K562 (cell line): ENCODE measurements at regions not wholly inside any gene's neighbourhood (a gene's known extent, or its start where the extent isn't known, plus 50 kb on each side); places are given as distances from the start of the nearest gene placed in this dataset.

Experiments used
- ATAC-seq: fragments of 200-7000 bp; cut with Tn5 transposase; 3 replicates; pipeline ENCODE4 v1.9.1; 2020; ENCODE audit warnings: moderate library complexity
- BruUV-seq: library from RNA; stranded (reverse); fragments of 400-500 nt; replicated peaks from 2 replicates; lab custom pipeline; 2021; lab: Mats Ljungman, UMichigan
- CTCF ChIA-PET: fragments of 300-600 bp; formaldehyde crosslinking; extraction: SDS; loops from one replicate; lab custom pipeline; 2021; ENCODE audit warnings: low intra/inter-chr PET ratio; lab: Yijun Ruan, JAX
- POLR2A ChIA-PET: fragments of 300-600, 350-650 bp; sonication (Branson Sonifier 250); formaldehyde crosslinking; extraction: SDS; loops from one replicate; lab custom pipeline; 2021; ENCODE audit warnings: antibody characterized with exemption, inconsistent platforms; lab: Yijun Ruan, JAX
- DNase-seq, 4 experiments: peaks; one replicate each; pipeline versions ENCODE4 v3.0.0 to v3.0.0-alpha.2; 2011 to 2018; ENCODE audit warnings: low spot score in 3 of 4, mixed read lengths in 3 of 4; ENCODE audit errors: extremely low read depth in 1 of 4
- FAIRE-seq: peaks from 2 replicates; lab custom pipeline; 2011; peaks lifted over from hg19 to GRCh38; lab: Jason Lieb, UNC
- H2AFZ ChIP-seq: 2 replicates; pipeline ENCODE4 v1.6.0; 2011; ENCODE audit warnings: low read depth, low read length, control low read depth, inconsistent platforms
- H3K27ac ChIP-seq: fragments of 200-600 bp; 3 replicates; pipeline ENCODE4 v1.8.0; 2011; ENCODE audit warnings: low read depth, mild to moderate bottlenecking, control low read depth, inconsistent platforms, low read length, moderate library complexity, mixed read lengths; ENCODE audit errors: extremely low read depth
- H3K27me3 ChIP-seq, 2 experiments: fragments of 300-600 bp in 1 of 2; 2 replicates in 1 of 2; 3 replicates in 1 of 2; pipeline versions ENCODE4 v1.6.0 to v1.8.0; 2011; ENCODE audit warnings: inconsistent platforms in 2 of 2, low read length in 2 of 2, mild to moderate bottlenecking in 1 of 2, mixed read lengths in 1 of 2, moderate library complexity in 1 of 2; ENCODE audit not compliant: control insufficient read depth in 2 of 2, insufficient read depth in 2 of 2
- H3K36me3 ChIP-seq: fragments of 300-600 bp; 3 replicates; pipeline ENCODE4 v1.8.0; 2011; ENCODE audit warnings: mild to moderate bottlenecking, low read length, inconsistent platforms; ENCODE audit not compliant: control insufficient read depth, insufficient read depth
- H3K4me1 ChIP-seq, 2 experiments: fragments of 200-600 bp in 1 of 2; replicated peaks in 1 of 2; 2 replicates in 1 of 2; 3 replicates in 1 of 2; pipeline versions ENCODE4 v1.5.1 to v1.8.0; 2011; ENCODE audit warnings: inconsistent platforms in 2 of 2, low read length in 2 of 2, mild to moderate bottlenecking in 1 of 2, mixed read lengths in 1 of 2, moderate library complexity in 1 of 2; ENCODE audit not compliant: control insufficient read depth in 2 of 2, insufficient read depth in 2 of 2
- H3K4me2 ChIP-seq: 2 replicates; pipeline ENCODE4 v1.6.1; 2011; ENCODE audit warnings: low read length, control low read depth, inconsistent platforms, mixed read lengths; ENCODE audit not compliant: insufficient read depth
- H3K4me3 ChIP-seq: fragments of 200-600 bp; sonication (generic), shearing (Covaris generic); 2 replicates; pipeline ENCODE4 v1.5.1; 2016; ENCODE audit warnings: control low read depth, inconsistent platforms
- H3K79me2 ChIP-seq: fragments of 200-600 bp; 3 replicates; pipeline ENCODE4 v1.8.0; 2011; ENCODE audit warnings: low read length, inconsistent platforms; ENCODE audit not compliant: control insufficient read depth, insufficient read depth
- H3K9ac ChIP-seq, 2 experiments: 2 replicates each; pipeline versions ENCODE4 v1.6.0 to v1.6.1; 2011; ENCODE audit warnings: low read depth in 2 of 2, low read length in 2 of 2, control low read depth in 1 of 2, inconsistent platforms in 1 of 2, mild to moderate bottlenecking in 1 of 2, mixed read lengths in 1 of 2; ENCODE audit not compliant: insufficient read depth in 1 of 2
- H3K9me1 ChIP-seq: one replicate; pipeline ENCODE4 v1.6.0; 2011; ENCODE audit warnings: inconsistent platforms, mild to moderate bottlenecking, low read length, moderate library complexity; ENCODE audit not compliant: control insufficient read depth, insufficient read depth
- H3K9me3 ChIP-seq: replicated peaks from 2 replicates; pipeline ENCODE4 v1.5.1; 2011; ENCODE audit warnings: low read depth, low read length, inconsistent platforms; ENCODE audit not compliant: control insufficient read depth, insufficient read depth
- H4K20me1 ChIP-seq: replicated peaks from 2 replicates; pipeline ENCODE4 v1.6.1; 2011; ENCODE audit warnings: low read length, inconsistent platforms, mixed read lengths; ENCODE audit not compliant: control insufficient read depth, insufficient read depth
- CCNT2 ChIP-seq: IDR thresholded peaks from 2 replicates; pipeline ENCODE4 v1.6.1; 2011; ENCODE audit warnings: borderline replicate concordance, low read depth, mild to moderate bottlenecking, moderate library complexity, mixed read lengths, low read length; ENCODE audit not compliant: insufficient read length; ENCODE audit errors: extremely low read depth
- CTCF ChIP-seq, 3 experiments: IDR thresholded peaks in 2 of 3; conservative IDR thresholded peaks in 1 of 3; 2 replicates each; pipeline ENCODE4 v1.5.1; 2011 to 2012; ENCODE audit warnings: low read length in 3 of 3, mild to moderate bottlenecking in 3 of 3, control low read depth in 2 of 3, improper control_type of control experiment in 1 of 3, inconsistent platforms in 1 of 3, low read depth in 1 of 3, mixed read lengths in 1 of 3, moderate library complexity in 1 of 3; ENCODE audit not compliant: insufficient read depth in 2 of 3
- EWSR1 ChIP-seq: fragments of 450-650 bp; IDR thresholded peaks from 2 replicates; pipeline ENCODE4 v1.6.1; 2018; ENCODE audit warnings: borderline replicate concordance, mild to moderate bottlenecking, low read depth, moderate library complexity; ENCODE audit not compliant: partially characterized antibody
- NUFIP1 ChIP-seq: fragments of 450-650 bp; IDR thresholded peaks from 2 replicates; pipeline ENCODE4 v1.6.1; 2018; ENCODE audit not compliant: partially characterized antibody
- SLC30A9 ChIP-seq: fragments of 250-450 bp; sonication (Bioruptor Pico); IDR thresholded peaks from 2 replicates; pipeline ENCODE4 v1.8.0; 2022; ENCODE audit warnings: mild to moderate bottlenecking, moderate library complexity
- ZBTB17 ChIP-seq: fragments of 450-650 bp; formaldehyde crosslinking; IDR thresholded peaks from 2 replicates; pipeline ENCODE4 v1.4.0; 2020; ENCODE audit warnings: mild to moderate bottlenecking
- ZNF316 ChIP-seq: fragments of 450-650 bp; IDR thresholded peaks from 2 replicates; pipeline ENCODE4 v1.6.1; 2016
- WGBS: fragments of 100-300 bp; shearing (Covaris generic); methylation state at CpG from one replicate; pipeline ENCODE4 v1.1.6; 2016; ENCODE audit warnings: low coverage, mixed read lengths; ENCODE audit not compliant: insufficient coverage; ENCODE audit errors: missing lambda C conversion rate; 5-methylcytosine and 5-hydroxymethylcytosine counted together
- in situ Hi-C: fragments of 300-500 bp; cut with MboI; formaldehyde crosslinking; loops from 4 replicates; pipeline ENCODE4 v1.15.0; 2018; ENCODE audit warnings: inconsistent platforms, mixed read lengths
- intact Hi-C: fragments of 100-400 bp; cut with micrococcal nuclease; formaldehyde crosslinking; loops from 2 replicates; pipeline ENCODE4 v1.14.2; 2022
- TF ChIP-seq, protein P1 (sequence below): sonication (generic); formaldehyde crosslinking; IDR thresholded peaks from 2 replicates; pipeline ENCODE4 v1.8.1; 2023; ENCODE audit warnings: missing genetic modification reagents, mild to moderate bottlenecking, borderline replicate concordance

DNA sequence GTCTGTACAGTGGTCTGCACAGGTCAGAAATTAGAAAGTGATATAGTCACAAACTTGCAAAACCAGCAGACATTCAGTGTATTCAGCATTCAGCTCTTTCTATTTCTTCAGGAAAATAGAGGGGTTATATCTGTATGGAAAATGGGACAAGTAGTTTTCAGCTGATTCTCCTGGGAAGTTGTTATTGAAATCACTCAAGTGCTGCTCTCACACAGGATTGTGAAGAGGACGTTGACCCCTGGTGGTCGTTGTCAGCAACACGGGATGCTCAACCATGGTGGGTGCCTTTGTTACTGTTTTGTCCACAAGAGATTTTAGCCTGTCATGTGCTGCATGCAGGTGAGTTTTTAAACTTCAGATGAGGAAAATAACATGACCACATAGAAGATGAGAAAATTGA, 981.8 kb downstream of the TMEM121 start (continued):
- TF ChIP-seq CTCF (IDR thresholded peaks at IDR 0.05 in 2 of 3, conservative IDR thresholded peaks at IDR 0.05 in 1 of 3; ENCODE audit: insufficient read depth in 2 of 3, low read depth in 1 of 3, low read length in 3 of 3), result 0 out of 6 replicates have a peak, but pooled peaks of 2 of the 3 experiments have one; percentile 3 to 16
- TF ChIP-seq, protein P1, sequence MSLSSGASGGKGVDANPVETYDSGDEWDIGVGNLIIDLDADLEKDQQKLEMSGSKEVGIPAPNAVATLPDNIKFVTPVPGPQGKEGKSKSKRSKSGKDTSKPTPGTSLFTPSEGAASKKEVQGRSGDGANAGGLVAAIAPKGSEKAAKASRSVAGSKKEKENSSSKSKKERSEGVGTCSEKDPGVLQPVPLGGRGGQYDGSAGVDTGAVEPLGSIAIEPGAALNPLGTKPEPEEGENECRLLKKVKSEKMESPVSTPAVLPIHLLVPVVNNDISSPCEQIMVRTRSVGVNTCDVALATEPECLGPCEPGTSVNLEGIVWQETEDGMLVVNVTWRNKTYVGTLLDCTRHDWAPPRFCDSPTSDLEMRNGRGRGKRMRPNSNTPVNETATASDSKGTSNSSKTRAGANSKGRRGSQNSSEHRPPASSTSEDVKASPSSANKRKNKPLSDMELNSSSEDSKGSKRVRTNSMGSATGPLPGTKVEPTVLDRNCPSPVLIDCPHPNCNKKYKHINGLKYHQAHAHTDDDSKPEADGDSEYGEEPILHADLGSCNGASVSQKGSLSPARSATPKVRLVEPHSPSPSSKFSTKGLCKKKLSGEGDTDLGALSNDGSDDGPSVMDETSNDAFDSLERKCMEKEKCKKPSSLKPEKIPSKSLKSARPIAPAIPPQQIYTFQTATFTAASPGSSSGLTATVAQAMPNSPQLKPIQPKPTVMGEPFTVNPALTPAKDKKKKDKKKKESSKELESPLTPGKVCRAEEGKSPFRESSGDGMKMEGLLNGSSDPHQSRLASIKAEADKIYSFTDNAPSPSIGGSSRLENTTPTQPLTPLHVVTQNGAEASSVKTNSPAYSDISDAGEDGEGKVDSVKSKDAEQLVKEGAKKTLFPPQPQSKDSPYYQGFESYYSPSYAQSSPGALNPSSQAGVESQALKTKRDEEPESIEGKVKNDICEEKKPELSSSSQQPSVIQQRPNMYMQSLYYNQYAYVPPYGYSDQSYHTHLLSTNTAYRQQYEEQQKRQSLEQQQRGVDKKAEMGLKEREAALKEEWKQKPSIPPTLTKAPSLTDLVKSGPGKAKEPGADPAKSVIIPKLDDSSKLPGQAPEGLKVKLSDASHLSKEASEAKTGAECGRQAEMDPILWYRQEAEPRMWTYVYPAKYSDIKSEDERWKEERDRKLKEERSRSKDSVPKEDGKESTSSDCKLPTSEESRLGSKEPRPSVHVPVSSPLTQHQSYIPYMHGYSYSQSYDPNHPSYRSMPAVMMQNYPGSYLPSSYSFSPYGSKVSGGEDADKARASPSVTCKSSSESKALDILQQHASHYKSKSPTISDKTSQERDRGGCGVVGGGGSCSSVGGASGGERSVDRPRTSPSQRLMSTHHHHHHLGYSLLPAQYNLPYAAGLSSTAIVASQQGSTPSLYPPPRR (CRISPR knock-in tag), result no peak

GRCh38 chr14:106509176-106509575, 982.8 kb downstream of the TMEM121 start:
- H3K36me3 ChIP-seq, result no peaks in the 10 kb centered on the region
- H3K9ac ChIP-seq, result no peak overlapping the region
- no peaks in the 10 kb centered on the region for H3K4me1 ChIP-seq
- no TSS peak for BruUV-seq
- no peaks in the 10 kb centered on the region for H3K27me3 ChIP-seq
- WGBS, result 7% methylated on average over 2 of the region's 2 CpGs
- no peak overlapping the region for H3K4me3 ChIP-seq
- ATAC-seq, result no peak
- POLR2A ChIA-PET, result no interaction called here
- no peaks in the 10 kb centered on the region for H3K9me1 ChIP-seq
- no peak for TF ChIP-seq ZBTB17
- TF ChIP-seq CCNT2, result no peak
- no peak for TF ChIP-seq ZNF316
- no peak for TF ChIP-seq SLC30A9 (CRISPR knock-in tag)
- no peak for TF ChIP-seq NUFIP1
- TF ChIP-seq EWSR1, result no peak
- no peaks in the 10 kb centered on the region for H3K79me2 ChIP-seq
- no peak overlapping the region for H3K27ac ChIP-seq
- H3K4me2 ChIP-seq, result no peak overlapping the region
- intact Hi-C loops, result no loop called here
- CTCF ChIA-PET, result no interaction called here
- no peak for DNase-seq
- no peaks in the 10 kb centered on the region for H3K9me3 ChIP-seq
- FAIRE-seq, result no peak
- in situ Hi-C loops, result no loop called here
- H2AFZ ChIP-seq, result no peak overlapping the region
- no peaks in the 10 kb centered on the region for H4K20me1 ChIP-seq
